K562 (cell line): ENCODE measurements at regions not wholly inside any gene's neighbourhood (a gene's known extent, or its start where the extent isn't known, plus 50 kb on each side); places are given as distances from the start of the nearest gene placed in this dataset.

Source experiments
- ATAC-seq: fragments of 200-7000 bp; cut with Tn5 transposase; 3 replicates; pipeline ENCODE4 v1.9.1; 2020; ENCODE audit warnings: moderate library complexity
- BruUV-seq: library from RNA; stranded (reverse); fragments of 400-500 nt; replicated peaks from 2 replicates; lab custom pipeline; 2021; lab: Mats Ljungman, UMichigan
- CTCF ChIA-PET: fragments of 300-600 bp; formaldehyde crosslinking; extraction: SDS; loops from one replicate; lab custom pipeline; 2021; ENCODE audit warnings: low intra/inter-chr PET ratio; lab: Yijun Ruan, JAX
- POLR2A ChIA-PET: fragments of 300-600, 350-650 bp; sonication (Branson Sonifier 250); formaldehyde crosslinking; extraction: SDS; loops from one replicate; lab custom pipeline; 2021; ENCODE audit warnings: antibody characterized with exemption, inconsistent platforms; lab: Yijun Ruan, JAX
- DNase-seq, 4 experiments: peaks; one replicate each; pipeline versions ENCODE4 v3.0.0 to v3.0.0-alpha.2; 2011 to 2018; ENCODE audit warnings: low spot score in 3 of 4, mixed read lengths in 3 of 4; ENCODE audit errors: extremely low read depth in 1 of 4
- FAIRE-seq: peaks from 2 replicates; lab custom pipeline; 2011; peaks lifted over from hg19 to GRCh38; lab: Jason Lieb, UNC
- H2AFZ ChIP-seq: 2 replicates; pipeline ENCODE4 v1.6.0; 2011; ENCODE audit warnings: low read depth, low read length, control low read depth, inconsistent platforms
- H3K27ac ChIP-seq: fragments of 200-600 bp; 3 replicates; pipeline ENCODE4 v1.8.0; 2011; ENCODE audit warnings: low read depth, mild to moderate bottlenecking, control low read depth, inconsistent platforms, low read length, moderate library complexity, mixed read lengths; ENCODE audit errors: extremely low read depth
- H3K27me3 ChIP-seq, 2 experiments: fragments of 300-600 bp in 1 of 2; 2 replicates in 1 of 2; 3 replicates in 1 of 2; pipeline versions ENCODE4 v1.6.0 to v1.8.0; 2011; ENCODE audit warnings: inconsistent platforms in 2 of 2, low read length in 2 of 2, mild to moderate bottlenecking in 1 of 2, mixed read lengths in 1 of 2, moderate library complexity in 1 of 2; ENCODE audit not compliant: control insufficient read depth in 2 of 2, insufficient read depth in 2 of 2
- H3K36me3 ChIP-seq: fragments of 300-600 bp; 3 replicates; pipeline ENCODE4 v1.8.0; 2011; ENCODE audit warnings: mild to moderate bottlenecking, low read length, inconsistent platforms; ENCODE audit not compliant: control insufficient read depth, insufficient read depth
- H3K4me1 ChIP-seq, 2 experiments: fragments of 200-600 bp in 1 of 2; replicated peaks in 1 of 2; 2 replicates in 1 of 2; 3 replicates in 1 of 2; pipeline versions ENCODE4 v1.5.1 to v1.8.0; 2011; ENCODE audit warnings: inconsistent platforms in 2 of 2, low read length in 2 of 2, mild to moderate bottlenecking in 1 of 2, mixed read lengths in 1 of 2, moderate library complexity in 1 of 2; ENCODE audit not compliant: control insufficient read depth in 2 of 2, insufficient read depth in 2 of 2
- H3K4me2 ChIP-seq: 2 replicates; pipeline ENCODE4 v1.6.1; 2011; ENCODE audit warnings: low read length, control low read depth, inconsistent platforms, mixed read lengths; ENCODE audit not compliant: insufficient read depth
- H3K4me3 ChIP-seq: fragments of 200-600 bp; sonication (generic), shearing (Covaris generic); 2 replicates; pipeline ENCODE4 v1.5.1; 2016; ENCODE audit warnings: control low read depth, inconsistent platforms
- H3K79me2 ChIP-seq: fragments of 200-600 bp; 3 replicates; pipeline ENCODE4 v1.8.0; 2011; ENCODE audit warnings: low read length, inconsistent platforms; ENCODE audit not compliant: control insufficient read depth, insufficient read depth
- H3K9ac ChIP-seq, 2 experiments: 2 replicates each; pipeline versions ENCODE4 v1.6.0 to v1.6.1; 2011; ENCODE audit warnings: low read depth in 2 of 2, low read length in 2 of 2, control low read depth in 1 of 2, inconsistent platforms in 1 of 2, mild to moderate bottlenecking in 1 of 2, mixed read lengths in 1 of 2; ENCODE audit not compliant: insufficient read depth in 1 of 2
- H3K9me1 ChIP-seq: one replicate; pipeline ENCODE4 v1.6.0; 2011; ENCODE audit warnings: inconsistent platforms, mild to moderate bottlenecking, low read length, moderate library complexity; ENCODE audit not compliant: control insufficient read depth, insufficient read depth
- H3K9me3 ChIP-seq: replicated peaks from 2 replicates; pipeline ENCODE4 v1.5.1; 2011; ENCODE audit warnings: low read depth, low read length, inconsistent platforms; ENCODE audit not compliant: control insufficient read depth, insufficient read depth
- H4K20me1 ChIP-seq: replicated peaks from 2 replicates; pipeline ENCODE4 v1.6.1; 2011; ENCODE audit warnings: low read length, inconsistent platforms, mixed read lengths; ENCODE audit not compliant: control insufficient read depth, insufficient read depth
- ASH1L ChIP-seq: fragments of 450-650 bp; IDR thresholded peaks from 2 replicates; pipeline ENCODE4 v1.6.1; 2018; ENCODE audit warnings: borderline replicate concordance, mild to moderate bottlenecking, low read depth; ENCODE audit not compliant: partially characterized antibody
- CREB3 ChIP-seq: fragments of 450-650 bp; conservative IDR thresholded peaks from 2 replicates; pipeline ENCODE4 v1.6.1; 2016; ENCODE audit warnings: missing genetic modification characterization, low read depth, mild to moderate bottlenecking, missing compliant biosample characterization, moderate library complexity
- CREB5 ChIP-seq: fragments of 250-450 bp; sonication (Bioruptor Pico); IDR thresholded peaks from 2 replicates; pipeline ENCODE4 v1.5.0; 2020; ENCODE audit warnings: mild to moderate bottlenecking
- E2F1 ChIP-seq: sonication (generic); formaldehyde crosslinking; IDR thresholded peaks from 2 replicates; pipeline ENCODE4 v1.8.1; 2023; ENCODE audit warnings: mild to moderate bottlenecking, missing genetic modification reagents, moderate library complexity
- MCM5 ChIP-seq: fragments of 450-650 bp; IDR thresholded peaks from 2 replicates; pipeline ENCODE4 v1.6.1; 2016; ENCODE audit warnings: low read depth
- MED1 ChIP-seq: sonication (generic); formaldehyde crosslinking; IDR thresholded peaks from 2 replicates; pipeline ENCODE4 v1.8.1; 2023; ENCODE audit warnings: missing genetic modification reagents, borderline replicate concordance
- NCOR1 ChIP-seq: fragments of 450-650 bp; IDR thresholded peaks from 2 replicates; pipeline ENCODE4 v1.6.1; 2016; ENCODE audit warnings: mild to moderate bottlenecking, moderate library complexity
- PML ChIP-seq: IDR thresholded peaks from 2 replicates; pipeline ENCODE4 v1.6.1; 2012; ENCODE audit warnings: low read length, inconsistent platforms
- SNAPC5 ChIP-seq: fragments of 250-450 bp; sonication (Bioruptor Pico); IDR thresholded peaks from 2 replicates; pipeline ENCODE4 v1.8.0; 2021; ENCODE audit warnings: moderate library complexity, mild to moderate bottlenecking, inconsistent platforms
- ZSCAN29 ChIP-seq: fragments of 450-650 bp; IDR thresholded peaks from 2 replicates; pipeline ENCODE4 v1.6.1; 2017
- WGBS: fragments of 100-300 bp; shearing (Covaris generic); methylation state at CpG from one replicate; pipeline ENCODE4 v1.1.6; 2016; ENCODE audit warnings: low coverage, mixed read lengths; ENCODE audit not compliant: insufficient coverage; ENCODE audit errors: missing lambda C conversion rate; 5-methylcytosine and 5-hydroxymethylcytosine counted together
- in situ Hi-C: fragments of 300-500 bp; cut with MboI; formaldehyde crosslinking; loops from 4 replicates; pipeline ENCODE4 v1.15.0; 2018; ENCODE audit warnings: inconsistent platforms, mixed read lengths
- intact Hi-C: fragments of 100-400 bp; cut with micrococcal nuclease; formaldehyde crosslinking; loops from 2 replicates; pipeline ENCODE4 v1.14.2; 2022

- DNase-seq (no peak), ATAC-seq (no peak), FAIRE-seq (no peak)
- no peak overlapping the region for H3K4me2 ChIP-seq
- no peaks in the 10 kb centered on the region for H4K20me1 ChIP-seq
- H3K4me3 ChIP-seq, result no peak overlapping the region
- no peak overlapping the region for H2AFZ ChIP-seq
- no TSS peak for BruUV-seq
- POLR2A ChIA-PET, result no interaction called here
- WGBS, result 0% methylated on average over 1 of the region's 1 CpG
- intact Hi-C loops, result no loop called here
- TF ChIP-seq CREB5 (CRISPR knock-in tag), result no peak
- no peak for TF ChIP-seq MCM5
- no peak for TF ChIP-seq NCOR1
- no peak for TF ChIP-seq E2F1
- no peak for TF ChIP-seq ASH1L
- TF ChIP-seq PML, result no peak
- TF ChIP-seq CREB3 (tag), result no peak
- no peak for TF ChIP-seq ZSCAN29
- no peak for TF ChIP-seq MED1 (CRISPR knock-in tag)
- no peak for TF ChIP-seq SNAPC5 (CRISPR knock-in tag)
- H3K9me1 ChIP-seq, result no peaks in the 10 kb centered on the region
- no peaks in the 10 kb centered on the region for H3K4me1 ChIP-seq
- no peaks in the 10 kb centered on the region for H3K27me3 ChIP-seq
- no peaks in the 10 kb centered on the region for H3K36me3 ChIP-seq
- H3K9ac ChIP-seq, result no peak overlapping the region
- H3K79me2 ChIP-seq, result no peaks in the 10 kb centered on the region
- H3K27ac ChIP-seq, result no peak overlapping the region
- no peaks in the 10 kb centered on the region for H3K9me3 ChIP-seq
- CTCF ChIA-PET, result no interaction called here
- in situ Hi-C loops, result no loop called here
Measured at GRCh38 chr9:16925426-16925825, 55.0 kb upstream of the BNC2 start.
